Neural cell (in vitro differentiated cells): ENCODE measurements at regions not wholly inside any gene's neighbourhood (a gene's known extent, or its start where the extent isn't known, plus 50 kb on each side); places are given as distances from the start of the nearest gene placed in this dataset.

Experiments used
- H2AFZ ChIP-seq: fragments of 200-600, 300-800 bp; sonication (generic), shearing (Covaris generic); 2 replicates; pipeline ENCODE4 v1.6.0; 2014; ENCODE audit warnings: low read depth, mild to moderate bottlenecking, antibody characterized with exemption, low read length, moderate library complexity
- H3F3A ChIP-seq: fragments of 200-600 bp; shearing (Covaris generic); 2 replicates; pipeline ENCODE4 v1.6.1; 2016; ENCODE audit warnings: mild to moderate bottlenecking, moderate library complexity, mixed read lengths, antibody characterized with exemption, low read length; ENCODE audit not compliant: insufficient read depth, poor library complexity, severe bottlenecking
- H3K27ac ChIP-seq: fragments of 200-600, 300-800 bp; sonication (generic), shearing (Covaris generic); 2 replicates; pipeline ENCODE4 v1.5.1; 2014; ENCODE audit warnings: mild to moderate bottlenecking, low read length, moderate library complexity
- H3K27me3 ChIP-seq: fragments of 300-800, 200-600 bp; sonication (generic), shearing (Covaris generic); 2 replicates; pipeline ENCODE4 v1.6.0; 2014; ENCODE audit warnings: mild to moderate bottlenecking, low read depth, low read length, moderate library complexity; ENCODE audit not compliant: insufficient read depth
- H3K36me3 ChIP-seq: fragments of 300-800, 200-600 bp; sonication (generic), shearing (Covaris generic); 2 replicates; pipeline ENCODE4 v1.5.1; 2014; ENCODE audit warnings: mild to moderate bottlenecking, antibody characterized with exemption, low read length, moderate library complexity; ENCODE audit not compliant: insufficient read depth
- H3K4me2 ChIP-seq: fragments of 300-800, 200-600 bp; sonication (generic), shearing (Covaris generic); 2 replicates; pipeline ENCODE4 v1.6.0; 2014; ENCODE audit warnings: mild to moderate bottlenecking, low read length
- H3K4me3 ChIP-seq: fragments of 300-800, 200-600 bp; sonication (generic), shearing (Covaris generic); 2 replicates; pipeline ENCODE4 v1.5.1; 2014; ENCODE audit warnings: mild to moderate bottlenecking, low read length, moderate library complexity
- H3K79me2 ChIP-seq: fragments of 200-600 bp; shearing (Covaris generic); replicated peaks from 2 replicates; pipeline ENCODE4 v1.6.0; 2014; ENCODE audit warnings: mild to moderate bottlenecking, low read length, moderate library complexity; ENCODE audit not compliant: insufficient read depth
- H3K9ac ChIP-seq: fragments of 300-800, 200-600 bp; sonication (generic), shearing (Covaris generic); 2 replicates; pipeline ENCODE4 v1.6.1; 2016; ENCODE audit warnings: mild to moderate bottlenecking, low read length, mixed read lengths
- H3K9me2 ChIP-seq: fragments of 200-600 bp; shearing (Covaris generic); 2 replicates; pipeline ENCODE4 v1.6.1; 2016; ENCODE audit warnings: mild to moderate bottlenecking, low read length, mixed read lengths; ENCODE audit not compliant: insufficient read depth
- H3K9me3 ChIP-seq: fragments of 200-600, 300-800 bp; sonication (generic), shearing (Covaris generic); 2 replicates; pipeline ENCODE4 v1.6.1; 2016; ENCODE audit warnings: mild to moderate bottlenecking, mixed run types, low read length, moderate library complexity, mixed read lengths
- H4K20me1 ChIP-seq: fragments of 200-600 bp; shearing (Covaris generic); 2 replicates; pipeline ENCODE4 v1.6.1; 2016; ENCODE audit warnings: mild to moderate bottlenecking, mixed run types; ENCODE audit not compliant: insufficient read depth
- CTCF ChIP-seq: fragments of 450-650 bp; IDR thresholded peaks from 2 replicates; pipeline ENCODE4 v1.5.1; 2014; ENCODE audit warnings: antibody characterized with exemption, mild to moderate bottlenecking, moderate library complexity; ENCODE audit not compliant: poor library complexity, severe bottlenecking
- EP300 ChIP-seq: fragments of 450-650 bp; conservative IDR thresholded peaks from 2 replicates; pipeline ENCODE4 v1.6.1; 2014; ENCODE audit warnings: antibody characterized with exemption, mild to moderate bottlenecking, moderate library complexity; ENCODE audit not compliant: poor library complexity, severe bottlenecking
- EZH2 ChIP-seq: fragments of 200-600, 300-800 bp; shearing (Covaris generic), sonication (generic); IDR thresholded peaks from 2 replicates; pipeline ENCODE4 v1.6.1; 2014; ENCODE audit warnings: antibody characterized with exemption, low read length, borderline replicate concordance, mild to moderate bottlenecking; ENCODE audit not compliant: insufficient read depth, poor library complexity, severe bottlenecking
- MXI1 ChIP-seq: fragments of 450-650 bp; conservative IDR thresholded peaks from 2 replicates; pipeline ENCODE4 v1.6.1; 2014; ENCODE audit warnings: antibody characterized with exemption, mild to moderate bottlenecking; ENCODE audit not compliant: poor library complexity, severe bottlenecking
- POLR2AphosphoS5 ChIP-seq: IDR thresholded peaks from 2 replicates; pipeline ENCODE4 v1.6.1; 2012
- RAD21 ChIP-seq: fragments of 450-650 bp; conservative IDR thresholded peaks from 2 replicates; pipeline ENCODE4 v1.6.1; 2014; ENCODE audit warnings: antibody characterized with exemption, mild to moderate bottlenecking, moderate library complexity
- REST ChIP-seq: IDR thresholded peaks from 2 replicates; pipeline ENCODE4 v1.6.1; 2012; ENCODE audit warnings: borderline replicate concordance
- SMC3 ChIP-seq: fragments of 450-650 bp; conservative IDR thresholded peaks from 2 replicates; pipeline ENCODE4 v1.6.1; 2014; ENCODE audit warnings: antibody characterized with exemption, mild to moderate bottlenecking, moderate library complexity; ENCODE audit not compliant: poor library complexity
- TAF1 ChIP-seq: IDR thresholded peaks from 2 replicates; pipeline ENCODE4 v1.6.1; 2012; ENCODE audit warnings: low read depth

- Histone ChIP-seq H3K4me2 (no peak overlapping the region), H3K27me3 (no peaks in the 10 kb centered on the region), H3K9me3 (no peaks in the 10 kb centered on the region), H3K9ac (no peak overlapping the region), H3K36me3 (no peaks in the 10 kb centered on the region), H3K9me2 (no peaks in the 10 kb centered on the region), H3K79me2 (no peaks in the 10 kb centered on the region), H3K27ac (no peak overlapping the region), H2AFZ (no peak overlapping the region), H3K4me3 (no peak overlapping the region), H3F3A (peaks cover 3% of the 10 kb centered on the region), H4K20me1 (no peaks in the 10 kb centered on the region)
- TF ChIP-seq REST, result no peak
- no peak for TF ChIP-seq EZH2
- TF ChIP-seq POLR2AphosphoS5, result no peak
These were observed 113.0 kb downstream of the BEGAIN start for GRCh38 chr14:100474196-100474595.

- Histone ChIP-seq H3K9me2 (no peaks in the 10 kb centered on the region), H3K79me2 (no peaks in the 10 kb centered on the region), H4K20me1 (no peaks in the 10 kb centered on the region), H3K4me2 (no peak overlapping the region), H3K4me3 (no peak overlapping the region), H3K36me3 (no peaks in the 10 kb centered on the region), H3K27ac (no peak overlapping the region), H3F3A (peaks cover 3% of the 10 kb centered on the region), H3K27me3 (no peaks in the 10 kb centered on the region), H3K9ac (no peak overlapping the region), H2AFZ (no peak overlapping the region), H3K9me3 (no peaks in the 10 kb centered on the region)
- TF ChIP-seq TAF1, result no peak
- TF ChIP-seq EZH2, result no peak
- TF ChIP-seq REST, result no peak
- TF ChIP-seq POLR2AphosphoS5, result no peak
- TF ChIP-seq CTCF, result no peak
- TF ChIP-seq RAD21, result no peak
- TF ChIP-seq MXI1, result no peak
- TF ChIP-seq EP300, result no peak
- no peak for TF ChIP-seq SMC3
These were observed 111.9 kb downstream of the BEGAIN start for GRCh38 chr14:100475268-100475667.
